ENCODE measurements at regions not wholly inside any gene's neighbourhood (a gene's known extent, or its start where the extent isn't known, plus 50 kb on each side); places are given as distances from the start of the nearest gene placed in this dataset.
"Not testable (repeated sequence)": the region's sequence is repeated elsewhere in the genome, so short reads cannot be mapped to it uniquely, and the experiment has no call there.

DNA sequence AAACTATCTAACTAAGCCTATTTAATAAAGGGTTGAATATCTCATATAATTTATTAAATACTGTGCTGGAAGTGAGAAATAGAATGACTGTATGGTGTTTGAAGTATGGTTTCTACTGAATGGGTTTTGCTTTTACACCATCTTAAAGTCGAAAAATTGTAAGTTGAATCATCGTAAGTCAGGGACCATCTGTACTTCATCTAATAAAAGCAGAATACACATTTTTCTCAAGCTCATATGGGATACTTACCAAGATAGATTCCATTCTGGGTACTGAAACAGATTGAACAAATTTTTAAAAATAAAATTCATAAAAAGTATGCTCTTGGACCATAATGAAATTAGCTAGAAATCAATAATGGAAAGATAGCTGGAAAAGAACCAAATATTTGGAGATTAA, 285.4 kb downstream of the CXCL12 start:
- no peak overlapping the region for H3K4me3 ChIP-seq (ENCODE audit: low read depth, low read length)
- in situ Hi-C loops (cut with HindIII; ENCODE audit: low sequenced_read_pairs): no loop called here
- TF ChIP-seq, protein P1, sequence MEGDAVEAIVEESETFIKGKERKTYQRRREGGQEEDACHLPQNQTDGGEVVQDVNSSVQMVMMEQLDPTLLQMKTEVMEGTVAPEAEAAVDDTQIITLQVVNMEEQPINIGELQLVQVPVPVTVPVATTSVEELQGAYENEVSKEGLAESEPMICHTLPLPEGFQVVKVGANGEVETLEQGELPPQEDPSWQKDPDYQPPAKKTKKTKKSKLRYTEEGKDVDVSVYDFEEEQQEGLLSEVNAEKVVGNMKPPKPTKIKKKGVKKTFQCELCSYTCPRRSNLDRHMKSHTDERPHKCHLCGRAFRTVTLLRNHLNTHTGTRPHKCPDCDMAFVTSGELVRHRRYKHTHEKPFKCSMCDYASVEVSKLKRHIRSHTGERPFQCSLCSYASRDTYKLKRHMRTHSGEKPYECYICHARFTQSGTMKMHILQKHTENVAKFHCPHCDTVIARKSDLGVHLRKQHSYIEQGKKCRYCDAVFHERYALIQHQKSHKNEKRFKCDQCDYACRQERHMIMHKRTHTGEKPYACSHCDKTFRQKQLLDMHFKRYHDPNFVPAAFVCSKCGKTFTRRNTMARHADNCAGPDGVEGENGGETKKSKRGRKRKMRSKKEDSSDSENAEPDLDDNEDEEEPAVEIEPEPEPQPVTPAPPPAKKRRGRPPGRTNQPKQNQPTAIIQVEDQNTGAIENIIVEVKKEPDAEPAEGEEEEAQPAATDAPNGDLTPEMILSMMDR (IDR thresholded peaks at IDR 0.05; ENCODE audit: low read depth, low read length): no peak
- no peak for DNase-seq (ENCODE audit: low read depth, low spot score)

DNA sequence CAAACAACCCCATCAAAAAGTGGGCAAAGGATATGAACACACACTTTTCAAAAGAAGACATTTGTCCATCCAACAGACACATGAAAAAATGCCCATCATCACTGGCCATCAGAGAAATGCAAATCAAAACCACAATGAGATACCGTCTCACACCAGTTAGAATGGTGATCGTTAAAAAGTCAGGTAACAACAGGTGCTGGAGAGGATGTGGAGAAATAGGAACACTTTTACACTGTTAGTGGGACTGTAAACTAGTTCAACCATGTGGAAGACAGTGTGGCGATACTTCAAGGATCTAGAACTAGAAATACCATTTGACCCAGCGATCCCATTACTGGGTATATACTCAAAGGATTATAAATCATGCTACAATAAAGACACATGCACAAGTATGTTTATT, 288.7 kb downstream of the CXCL12 start:
- DNase-seq (ENCODE audit: low read depth, low spot score); H3K4me3 ChIP-seq (ENCODE audit: low read depth, low read length); in situ Hi-C loops (cut with HindIII; ENCODE audit: low sequenced_read_pairs): not testable (repeated sequence)

DNA sequence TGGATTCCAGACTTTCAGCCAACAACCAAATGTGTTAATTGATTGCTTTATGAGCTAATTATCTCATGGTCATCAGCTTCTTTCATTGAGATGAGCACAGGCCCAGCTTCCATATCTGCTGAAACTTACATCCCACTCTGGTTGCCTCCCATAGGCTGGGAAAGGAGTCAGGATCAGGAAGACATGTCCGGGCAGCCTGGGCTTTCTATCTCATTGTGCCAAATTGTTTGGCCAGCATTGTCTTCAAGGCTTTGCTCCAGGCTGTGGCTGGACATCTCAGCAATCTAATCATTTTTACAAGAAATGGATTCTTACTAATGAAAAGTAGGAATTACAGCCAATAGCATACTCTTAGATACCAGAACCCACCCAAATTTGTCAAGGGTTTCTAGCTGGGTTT, 295.2 kb downstream of the CXCL12 start:
- TF ChIP-seq, protein P1 (IDR thresholded peaks at IDR 0.05; ENCODE audit: low read depth, low read length): no peak
- no peak for DNase-seq (ENCODE audit: low read depth, low spot score)
- H3K4me3 ChIP-seq (ENCODE audit: low read depth, low read length): no peak overlapping the region
- in situ Hi-C loops (cut with HindIII; ENCODE audit: low sequenced_read_pairs): no loop called here

DNA sequence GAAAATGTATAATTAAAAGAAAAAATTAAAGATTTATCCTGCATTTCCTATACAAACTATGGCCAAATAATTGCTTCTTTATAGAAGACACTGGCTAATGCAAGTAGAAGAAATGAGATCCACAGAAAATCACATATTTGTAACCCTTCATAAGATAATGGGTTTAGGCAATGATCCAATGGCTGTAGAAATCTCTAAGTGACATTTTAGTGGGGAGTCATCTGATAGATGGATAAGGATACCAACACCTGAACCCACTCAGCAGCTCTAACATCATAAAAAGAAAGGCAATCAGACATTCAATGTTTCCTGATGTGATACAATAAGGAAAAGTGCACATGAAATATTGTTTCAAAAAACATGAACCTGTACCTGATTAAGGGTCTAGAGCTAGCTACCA, 297.5 kb downstream of the CXCL12 start:
- H3K4me3 ChIP-seq (ENCODE audit: low read depth, low read length): no peak overlapping the region
- DNase-seq (ENCODE audit: low read depth, low spot score): no peak
- TF ChIP-seq, protein P1 (IDR thresholded peaks at IDR 0.05; ENCODE audit: low read depth, low read length): no peak
- in situ Hi-C loops (cut with HindIII; ENCODE audit: low sequenced_read_pairs): no loop called here

DNA sequence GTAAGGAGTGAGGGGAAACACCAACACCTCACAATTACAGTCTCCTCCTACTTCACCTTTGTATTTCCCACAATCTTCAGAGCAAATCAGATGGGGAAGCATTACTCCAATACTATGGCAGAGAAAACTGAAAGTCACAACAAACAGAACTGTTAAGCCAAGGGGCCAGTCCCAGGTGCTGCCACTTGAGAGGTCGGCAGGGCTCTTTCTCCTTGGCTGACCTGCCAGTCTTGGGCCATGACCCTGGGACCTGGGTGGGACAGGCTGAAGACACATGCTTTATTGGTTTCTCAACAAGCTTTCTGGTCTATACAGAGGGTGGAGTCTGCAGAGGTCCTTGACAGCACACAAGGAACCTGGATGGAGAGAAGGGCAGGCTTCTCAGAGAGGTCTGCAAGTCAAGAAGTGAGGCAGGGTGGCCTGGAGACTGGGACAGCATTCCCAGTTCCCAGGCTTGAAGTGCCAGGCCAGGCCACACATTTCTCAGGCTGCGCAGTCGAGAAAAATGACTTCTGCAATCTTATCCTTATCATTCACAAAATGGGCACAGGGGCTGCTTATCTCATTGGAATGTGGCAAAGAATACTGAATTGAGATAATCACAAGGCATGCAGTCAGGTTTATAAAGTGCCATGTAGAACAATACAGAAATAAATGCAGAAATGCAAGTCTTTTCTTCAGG, 301.0 kb downstream of the CXCL12 start:
- in situ Hi-C loops (cut with HindIII; ENCODE audit: low sequenced_read_pairs): no loop called here

DNA sequence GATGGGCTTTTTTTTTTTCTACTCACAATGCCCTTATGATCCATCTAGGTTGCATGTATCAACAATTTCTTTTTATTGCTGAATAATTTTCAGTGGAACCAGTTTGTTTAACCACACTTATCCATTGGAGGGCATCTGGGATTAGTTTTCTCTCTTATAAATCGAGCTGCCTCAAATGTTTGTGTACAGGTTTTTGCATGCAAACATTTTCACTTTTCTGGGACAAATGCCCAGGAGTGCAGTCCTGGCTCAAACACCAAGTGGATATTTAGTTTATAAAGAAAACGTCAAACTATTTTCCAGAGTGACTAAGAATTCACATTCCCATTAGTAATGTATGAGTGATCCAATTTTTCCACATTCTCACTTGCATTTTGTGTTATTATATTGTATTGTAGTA, 313.4 kb downstream of the CXCL12 start:
- H3K4me3 ChIP-seq (ENCODE audit: low read depth, low read length): no peak overlapping the region
- in situ Hi-C loops (cut with HindIII; ENCODE audit: low sequenced_read_pairs): no loop called here
- no peak for DNase-seq (ENCODE audit: low read depth, low spot score)
- TF ChIP-seq, protein P1 (IDR thresholded peaks at IDR 0.05; ENCODE audit: low read depth, low read length): no peak

More for the DNA sequence above, 301.0 kb downstream of the CXCL12 start:
- TF ChIP-seq, protein P1 (IDR thresholded peaks at IDR 0.05; ENCODE audit: low read depth, low read length): no peak
- H3K4me3 ChIP-seq (ENCODE audit: low read depth, low read length): no peak overlapping the region
- no peak for DNase-seq (ENCODE audit: low read depth, low spot score)

DNA sequence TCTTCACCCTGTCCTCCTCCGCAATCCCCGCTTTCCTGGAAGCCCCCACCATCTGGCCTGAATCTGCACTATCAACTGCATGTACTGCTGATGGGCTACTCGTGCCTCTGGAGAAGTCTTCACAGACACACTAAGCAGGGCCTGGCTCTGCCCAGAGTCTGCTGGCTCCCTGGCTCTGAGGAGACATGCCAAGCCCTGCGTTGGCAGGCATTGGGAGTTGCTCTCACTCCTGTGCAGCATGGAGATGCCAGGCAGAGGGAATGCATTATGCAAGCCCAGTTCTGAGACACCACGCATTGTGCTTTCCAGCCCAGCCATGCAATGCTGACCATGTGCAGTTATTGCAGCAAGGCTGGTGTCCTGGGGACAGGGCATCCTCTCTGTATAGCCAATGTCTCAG, 314.6 kb downstream of the CXCL12 start:
- in situ Hi-C loops (cut with HindIII; ENCODE audit: low sequenced_read_pairs): no loop called here
- no peak overlapping the region for H3K4me3 ChIP-seq (ENCODE audit: low read depth, low read length)
- TF ChIP-seq, protein P1 (IDR thresholded peaks at IDR 0.05; ENCODE audit: low read depth, low read length): no peak
- no peak for DNase-seq (ENCODE audit: low read depth, low spot score)
